CD4-positive, alpha-beta T cell (primary cell): ENCODE measurements at regions not wholly inside any gene's neighbourhood (a gene's known extent, or its start where the extent isn't known, plus 50 kb on each side); places are given as distances from the start of the nearest gene placed in this dataset.

Experiments
- ATAC-seq: fragments of 200-7000 bp; cut with Tn5 transposase; one replicate; pipeline ENCODE4 v1.10.0; 2022; ENCODE audit warnings: mild to moderate bottlenecking; ENCODE audit not compliant: poor library complexity
- CTCF ChIA-PET: fragments of 350-600 bp; sonication (Branson Sonifier 250); formaldehyde crosslinking; loops from one replicate; lab custom pipeline; 2021; ENCODE audit warnings: antibody characterized with exemption, inconsistent platforms; lab: Charles Lee
- POLR2A ChIA-PET: fragments of 350-600 bp; sonication (Branson Sonifier 250); formaldehyde crosslinking; loops from one replicate; lab custom pipeline; 2021; ENCODE audit warnings: antibody characterized with exemption, inconsistent platforms; lab: Charles Lee
- DNase-seq, 14 experiments: peaks; one replicate each; pipeline ENCODE4 v3.0.0-alpha.2; 2013 to 2020; ENCODE audit warnings: mixed read lengths in 2 of 14
- H3K27ac ChIP-seq, 2 donors: one replicate each; pipeline versions ENCODE4 v1.5.1 to v1.7.0; 2013; ENCODE audit warnings: low read length in 2 of 2, low read depth in 1 of 2, mild to moderate bottlenecking in 1 of 2
- H3K27me3 ChIP-seq, 2 experiments: 1 replicate in 1 of 2; 2 replicates in 1 of 2; pipeline versions ENCODE4 v1.6.1 to v1.7.0; 2013; ENCODE audit warnings: low read length in 2 of 2, control low read depth in 1 of 2, mild to moderate bottlenecking in 1 of 2, moderate library complexity in 1 of 2; ENCODE audit not compliant: insufficient read depth in 2 of 2, control insufficient read depth in 1 of 2
- H3K36me3 ChIP-seq: one replicate; pipeline ENCODE4 v1.6.1; 2013; ENCODE audit warnings: low read length, control low read depth; ENCODE audit not compliant: insufficient read depth
- H3K4me1 ChIP-seq: one replicate; pipeline ENCODE4 v1.6.1; 2013; ENCODE audit warnings: low read length, control low read depth; ENCODE audit not compliant: insufficient read depth
- H3K4me3 ChIP-seq: one replicate; pipeline ENCODE4 v1.5.1; 2013; ENCODE audit warnings: mild to moderate bottlenecking, low read length, moderate library complexity
- H3K9me3 ChIP-seq, 2 experiments: 1 replicate in 1 of 2; 2 replicates in 1 of 2; pipeline versions ENCODE4 v1.6.1 to v1.7.0; 2013; ENCODE audit warnings: low read length in 2 of 2, mild to moderate bottlenecking in 2 of 2, control low read depth in 1 of 2, moderate library complexity in 1 of 2; ENCODE audit not compliant: control insufficient read depth in 1 of 2, insufficient read depth in 1 of 2
- H3K27ac Mint-ChIP-seq: one replicate; pipeline ENCODE4 v1.8.0; 2020; ENCODE audit warnings: mixed read lengths
- H3K27me3 Mint-ChIP-seq: one replicate; pipeline ENCODE4 v1.8.0; 2021; ENCODE audit warnings: mixed read lengths
- H3K36me3 Mint-ChIP-seq: one replicate; pipeline ENCODE4 v1.8.0; 2021; ENCODE audit warnings: low read depth, mixed read lengths
- H3K4me1 Mint-ChIP-seq: one replicate; pipeline ENCODE4 v1.8.0; 2021; ENCODE audit warnings: low read depth, mixed read lengths
- H3K4me3 Mint-ChIP-seq: one replicate; pipeline ENCODE4 v1.8.0; 2020; ENCODE audit warnings: mild to moderate bottlenecking, mixed read lengths
- H3K9me3 Mint-ChIP-seq: one replicate; pipeline ENCODE4 v1.8.0; 2020; ENCODE audit warnings: mixed read lengths
- CTCF ChIP-seq: fragments of 200-600 bp; IDR thresholded peaks from one replicate; pipeline ENCODE4 v1.8.0; 2022; ENCODE audit warnings: antibody characterized with exemption, mild to moderate bottlenecking
- intact Hi-C, 2 experiments: fragments of 100-400 bp; cut with DNase I in 1 of 2; cut with micrococcal nuclease in 1 of 2; formaldehyde crosslinking; loops; one replicate each; pipeline versions ENCODE4 v1.15.1 to v1.9.0; 2023 to 2025; cut with DNase I, micrococcal nuclease

GRCh38 chr1:199914546-199914945 is 113.0 kb upstream of the NR5A2 start:
- H3K4me3 ChIP-seq = no peak overlapping the region
- Mint-ChIP-seq H3K27ac (no peak overlapping the region), H3K4me3 (no peak overlapping the region), H3K36me3 (no peaks in the 10 kb centered on the region), H3K27me3 (peaks cover 6% of the 10 kb centered on the region), H3K9me3 (no peaks in the 10 kb centered on the region), H3K4me1 (no peaks in the 10 kb centered on the region)
- DNase-seq (no peak), ATAC-seq (no peak)
- no peak overlapping the region for H3K27ac ChIP-seq
- CTCF ChIA-PET = no interaction called here
- no peaks in the 10 kb centered on the region for H3K36me3 ChIP-seq
- intact Hi-C loops = no loop called here
- TF ChIP-seq CTCF = no peak
- H3K9me3 ChIP-seq = no peaks in the 10 kb centered on the region
- POLR2A ChIA-PET = no interaction called here
- no peaks in the 10 kb centered on the region for H3K27me3 ChIP-seq
- H3K4me1 ChIP-seq = no peaks in the 10 kb centered on the region

GRCh38 chr1:199918196-199918769 is 109.2 kb upstream of the NR5A2 start:
- H3K27me3 Mint-ChIP-seq = peaks cover 29% of the 10 kb centered on the region
- ChIA-PET POLR2A (no interaction called here), CTCF (no interaction called here)
- peaks cover 6% of the 10 kb centered on the region for H3K9me3 Mint-ChIP-seq
- H3K27me3 ChIP-seq = no peaks in the 10 kb centered on the region
- H3K36me3 ChIP-seq = no peaks in the 10 kb centered on the region
- no peaks in the 10 kb centered on the region for H3K36me3 Mint-ChIP-seq
- H3K4me3 ChIP-seq = no peak overlapping the region
- peaks cover 0 to 3% of the 10 kb centered on the region in 2 experiments for H3K9me3 ChIP-seq
- no peak for ATAC-seq
- no peak overlapping the region for H3K27ac ChIP-seq
- DNase-seq = no peak
- H3K4me3 Mint-ChIP-seq = no peak overlapping the region
- no peaks in the 10 kb centered on the region for H3K4me1 Mint-ChIP-seq
- TF ChIP-seq CTCF = no peak
- no peak overlapping the region for H3K27ac Mint-ChIP-seq
- no peaks in the 10 kb centered on the region for H3K4me1 ChIP-seq
- intact Hi-C loops = no loop called here

- Mint-ChIP-seq H3K9me3 (peaks cover 6% of the 10 kb centered on the region), H3K4me3 (no peak overlapping the region), H3K36me3 (no peaks in the 10 kb centered on the region), H3K4me1 (no peaks in the 10 kb centered on the region), H3K27ac (no peak overlapping the region), H3K27me3 (peaks cover 23% of the 10 kb centered on the region)
- ChIA-PET CTCF (no interaction called here), POLR2A (no interaction called here)
- H3K4me3 ChIP-seq = no peak overlapping the region
- H3K27me3 ChIP-seq = no peaks in the 10 kb centered on the region
- no peaks in the 10 kb centered on the region for H3K4me1 ChIP-seq
- intact Hi-C loops = no loop called here
- H3K36me3 ChIP-seq = no peaks in the 10 kb centered on the region
- DNase-seq (no peak), ATAC-seq (no peak)
- TF ChIP-seq CTCF = no peak
- H3K27ac ChIP-seq = no peak overlapping the region
- peaks cover 0 to 3% of the 10 kb centered on the region in 2 experiments for H3K9me3 ChIP-seq
Observed at GRCh38 chr1:199920635-199921034, 106.9 kb upstream of the NR5A2 start.
